ENCODE measurements at regions not wholly inside any gene's neighbourhood (a gene's known extent, or its start where the extent isn't known, plus 50 kb on each side); places are given as distances from the start of the nearest gene placed in this dataset.

- TF ChIP-seq, protein P1, sequence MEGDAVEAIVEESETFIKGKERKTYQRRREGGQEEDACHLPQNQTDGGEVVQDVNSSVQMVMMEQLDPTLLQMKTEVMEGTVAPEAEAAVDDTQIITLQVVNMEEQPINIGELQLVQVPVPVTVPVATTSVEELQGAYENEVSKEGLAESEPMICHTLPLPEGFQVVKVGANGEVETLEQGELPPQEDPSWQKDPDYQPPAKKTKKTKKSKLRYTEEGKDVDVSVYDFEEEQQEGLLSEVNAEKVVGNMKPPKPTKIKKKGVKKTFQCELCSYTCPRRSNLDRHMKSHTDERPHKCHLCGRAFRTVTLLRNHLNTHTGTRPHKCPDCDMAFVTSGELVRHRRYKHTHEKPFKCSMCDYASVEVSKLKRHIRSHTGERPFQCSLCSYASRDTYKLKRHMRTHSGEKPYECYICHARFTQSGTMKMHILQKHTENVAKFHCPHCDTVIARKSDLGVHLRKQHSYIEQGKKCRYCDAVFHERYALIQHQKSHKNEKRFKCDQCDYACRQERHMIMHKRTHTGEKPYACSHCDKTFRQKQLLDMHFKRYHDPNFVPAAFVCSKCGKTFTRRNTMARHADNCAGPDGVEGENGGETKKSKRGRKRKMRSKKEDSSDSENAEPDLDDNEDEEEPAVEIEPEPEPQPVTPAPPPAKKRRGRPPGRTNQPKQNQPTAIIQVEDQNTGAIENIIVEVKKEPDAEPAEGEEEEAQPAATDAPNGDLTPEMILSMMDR (conservative IDR thresholded peaks at IDR 0.05), result no peak
- TF ChIP-seq EZH2 (IDR thresholded peaks at IDR 0.05; ENCODE audit: low read depth), result no peak
These were observed 215.9 kb downstream of the TTLL2 start for GRCh38 chr6:167540796-167541195.

Data from PC-9 (cell line).